ENCODE measurements at regions not wholly inside any gene's neighbourhood (a gene's known extent, or its start where the extent isn't known, plus 50 kb on each side); places are given as distances from the start of the nearest gene placed in this dataset.
"Not testable (repeated sequence)": the region's sequence is repeated elsewhere in the genome, so short reads cannot be mapped to it uniquely, and the experiment has no call there.

- not testable (repeated sequence) for TF ChIP-seq CTCF (IDR thresholded peaks at IDR 0.05 in 4 of 5, conservative IDR thresholded peaks at IDR 0.05 in 1 of 5); POLR2A (IDR thresholded peaks at IDR 0.05)
Observed at GRCh38 chrX:63145526-63145925, 205.6 kb downstream of the SPIN4 start.

Measured in gastrocnemius medialis (tissue), 4 donors.